ENCODE measurements at regions not wholly inside any gene's neighbourhood (a gene's known extent, or its start where the extent isn't known, plus 50 kb on each side); places are given as distances from the start of the nearest gene placed in this dataset.
"Not testable (repeated sequence)": the region's sequence is repeated elsewhere in the genome, so short reads cannot be mapped to it uniquely, and the experiment has no call there.

DNA sequence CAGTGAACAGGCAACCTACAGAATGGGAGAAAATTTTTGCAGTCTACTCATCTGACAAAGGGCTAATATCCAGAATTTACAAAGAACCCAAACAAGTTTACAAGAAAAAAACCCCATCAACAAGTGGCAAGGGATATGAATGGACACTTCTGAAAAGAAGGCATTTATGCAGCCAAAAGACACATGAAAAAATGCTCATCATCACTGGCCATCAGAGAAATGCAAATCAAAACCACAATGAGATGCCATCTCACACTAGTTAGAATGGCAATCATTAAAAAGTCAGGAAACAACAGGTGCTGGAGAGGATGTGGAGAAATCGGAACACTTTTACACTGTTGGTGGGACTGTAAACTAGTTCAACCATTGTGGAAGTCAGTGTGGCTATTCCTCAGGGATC is 80.3 kb downstream of the ZNF474 start:
- H3K4me3 ChIP-seq (ENCODE audit: low read length); H3K36me3 ChIP-seq (ENCODE audit: insufficient read depth, low read length); H3K27me3 Mint-ChIP-seq; H3K4me3 Mint-ChIP-seq; H3K9me3 ChIP-seq (ENCODE audit: low read length); DNase-seq; H3K27me3 ChIP-seq (ENCODE audit: insufficient read depth, low read length, poor library complexity, severe bottlenecking); H3K27ac Mint-ChIP-seq; POLR2A ChIA-PET; H3K27ac ChIP-seq (ENCODE audit: low read depth, low read length); H3K4me1 Mint-ChIP-seq; CTCF ChIA-PET; H3K36me3 Mint-ChIP-seq; H3K4me1 ChIP-seq (ENCODE audit: insufficient read depth, low read length): not testable (repeated sequence)
- H3K9me3 Mint-ChIP-seq: peaks cover 0 to 13% (median 4%) of the 10 kb centered on the region in 5 donors

DNA sequence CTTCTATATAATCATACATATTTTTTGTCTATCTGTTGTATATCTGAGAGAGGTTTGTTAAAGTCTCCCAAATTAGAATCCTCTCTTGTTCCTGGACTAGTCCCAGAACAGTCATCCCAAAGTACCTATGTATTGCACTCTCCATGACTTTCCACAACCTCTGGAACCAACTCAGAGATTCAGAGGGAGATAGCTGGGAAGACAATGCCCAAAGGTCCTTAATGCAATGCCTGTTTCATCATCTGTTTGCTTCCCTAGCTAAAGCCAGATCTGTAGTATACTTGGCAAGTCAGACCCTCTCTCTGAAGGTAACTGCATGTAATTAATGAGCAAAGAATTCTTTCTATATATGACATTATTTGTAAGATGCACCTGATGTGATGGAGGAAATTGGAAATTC is 89.4 kb downstream of the ZNF474 start:
- H3K4me3 Mint-ChIP-seq: no peak overlapping the region
- H3K27ac Mint-ChIP-seq: no peak overlapping the region
- POLR2A ChIA-PET: no interaction called here
- no peaks in the 10 kb centered on the region for H3K4me1 Mint-ChIP-seq
- CTCF ChIA-PET: no interaction called here
- Histone ChIP-seq H3K4me1 (ENCODE audit: insufficient read depth, low read length) (no peaks in the 10 kb centered on the region), H3K36me3 (ENCODE audit: insufficient read depth, low read length) (no peaks in the 10 kb centered on the region), H3K27me3 (ENCODE audit: insufficient read depth, low read length, poor library complexity, severe bottlenecking) (no peaks in the 10 kb centered on the region), H3K27ac (ENCODE audit: low read depth, low read length) (no peak overlapping the region), H3K4me3 (ENCODE audit: low read length) (no peak overlapping the region), H3K9me3 (ENCODE audit: low read length) (no peaks in the 10 kb centered on the region)
- DNase-seq: no peak
- H3K36me3 Mint-ChIP-seq: no peaks in the 10 kb centered on the region
- H3K9me3 Mint-ChIP-seq: peaks cover 0 to 13% (median 5%) of the 10 kb centered on the region in 5 donors
- H3K27me3 Mint-ChIP-seq: peaks cover 0 to 3% of the 10 kb centered on the region in 2 donors

DNA sequence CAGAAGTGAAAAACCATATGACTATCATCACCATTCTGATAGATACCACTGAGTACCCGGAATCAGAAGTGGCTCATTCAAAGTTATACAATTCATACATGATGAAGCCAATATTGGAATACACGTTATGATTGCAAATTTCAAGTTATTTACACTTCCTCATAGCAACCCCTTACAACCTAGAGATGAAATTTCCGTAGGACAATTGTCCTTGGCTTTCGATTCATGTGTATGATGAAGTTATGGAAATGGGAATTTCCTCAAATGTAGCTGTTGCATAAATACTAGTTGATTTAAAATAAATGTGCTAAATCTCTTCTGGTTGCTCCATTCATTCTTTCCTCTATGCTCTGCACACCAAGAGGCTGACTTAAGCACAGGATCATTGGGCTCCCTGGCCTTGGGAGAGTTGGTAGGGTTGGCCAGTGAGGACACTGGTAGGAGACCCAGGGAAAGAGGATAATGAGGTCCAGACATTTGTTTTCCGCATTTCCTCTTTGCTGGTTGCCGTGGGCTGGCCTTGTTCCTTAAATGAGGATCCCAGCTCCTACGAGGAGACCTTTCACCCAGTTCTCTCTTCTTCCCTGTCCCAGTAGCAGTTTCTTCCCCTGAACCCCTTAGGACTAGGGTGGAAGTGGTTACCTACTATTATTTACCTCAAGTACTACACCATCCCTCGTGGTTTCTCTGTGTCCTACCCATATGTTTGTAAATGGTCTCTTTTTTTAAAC is 90.3 kb downstream of the ZNF474 start:
- POLR2A ChIA-PET: no interaction called here
- no peak overlapping the region for H3K27ac ChIP-seq (ENCODE audit: low read depth, low read length)

DNA sequence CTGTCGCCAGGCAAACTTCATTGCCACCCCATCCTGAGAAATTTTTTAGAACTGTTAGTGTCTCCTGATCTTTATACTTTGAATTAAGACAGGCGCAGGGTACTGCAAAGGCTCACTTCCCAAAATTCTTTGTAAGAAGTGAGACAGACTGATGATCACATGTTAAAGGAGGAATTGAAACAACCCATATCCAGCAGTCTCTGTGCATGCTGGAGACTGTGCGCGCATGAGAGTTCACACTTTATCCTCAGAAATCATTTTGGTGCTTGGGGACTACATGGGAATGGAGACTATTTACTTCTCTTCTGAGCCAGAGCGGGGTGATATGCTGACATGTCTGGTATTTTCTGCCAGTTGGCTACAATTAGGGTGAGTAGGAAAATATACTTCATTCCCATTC is 91.2 kb downstream of the ZNF474 start:
- no peaks in the 10 kb centered on the region for H3K9me3 ChIP-seq (ENCODE audit: low read length)
- Mint-ChIP-seq H3K4me3 (no peak overlapping the region), H3K27me3 (peaks cover 0 to 3% of the 10 kb centered on the region in 2 donors), H3K9me3 (peaks cover 0 to 9% (median 5%) of the 10 kb centered on the region in 5 donors), H3K27ac (no peak overlapping the region), H3K36me3 (no peaks in the 10 kb centered on the region), H3K4me1 (no peaks in the 10 kb centered on the region)
- no peaks in the 10 kb centered on the region for H3K4me1 ChIP-seq (ENCODE audit: insufficient read depth, low read length)
- no peaks in the 10 kb centered on the region for H3K27me3 ChIP-seq (ENCODE audit: insufficient read depth, low read length, poor library complexity, severe bottlenecking)
- no peak overlapping the region for H3K4me3 ChIP-seq (ENCODE audit: low read length)
- DNase-seq: no peak
- H3K36me3 ChIP-seq (ENCODE audit: insufficient read depth, low read length): no peaks in the 10 kb centered on the region
- no peak overlapping the region for H3K27ac ChIP-seq (ENCODE audit: low read depth, low read length)
- CTCF ChIA-PET: no interaction called here
- POLR2A ChIA-PET: no interaction called here

More for the DNA sequence above, 90.3 kb downstream of the ZNF474 start:
- Mint-ChIP-seq H3K4me3 (no peak overlapping the region), H3K36me3 (no peaks in the 10 kb centered on the region), H3K9me3 (peaks cover 0 to 13% (median 5%) of the 10 kb centered on the region in 5 donors), H3K27ac (no peak overlapping the region), H3K27me3 (peaks cover 0 to 3% of the 10 kb centered on the region in 2 donors), H3K4me1 (no peaks in the 10 kb centered on the region)
- CTCF ChIA-PET: no interaction called here
- DNase-seq: no peak
- Histone ChIP-seq H3K36me3 (ENCODE audit: insufficient read depth, low read length) (no peaks in the 10 kb centered on the region), H3K4me3 (ENCODE audit: low read length) (no peak overlapping the region), H3K27me3 (ENCODE audit: insufficient read depth, low read length, poor library complexity, severe bottlenecking) (no peaks in the 10 kb centered on the region), H3K4me1 (ENCODE audit: insufficient read depth, low read length) (no peaks in the 10 kb centered on the region), H3K9me3 (ENCODE audit: low read length) (no peaks in the 10 kb centered on the region)

DNA sequence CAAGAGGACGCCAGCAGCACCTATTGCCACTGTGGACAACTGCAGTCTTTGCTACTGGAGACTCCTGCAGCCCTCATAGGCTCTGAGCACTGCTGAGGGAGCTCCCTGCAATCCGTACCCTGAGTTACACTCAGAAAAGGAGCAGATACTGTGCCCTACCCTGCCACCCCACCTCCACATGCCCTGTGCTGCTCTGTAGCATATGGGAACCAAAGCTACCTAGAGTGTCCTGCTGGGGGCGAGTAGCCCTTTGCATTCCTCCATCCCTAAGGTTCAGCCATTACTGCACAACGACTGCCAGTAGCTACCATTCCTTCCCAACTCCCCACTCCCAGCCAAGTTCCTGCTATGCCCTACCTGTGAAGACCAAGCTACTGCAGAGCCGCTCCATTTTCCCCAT is 90.2 kb upstream of the SNCAIP start:
- H3K36me3 ChIP-seq (ENCODE audit: insufficient read depth, low read length): no peaks in the 10 kb centered on the region
- POLR2A ChIA-PET: no interaction called here
- H3K27me3 Mint-ChIP-seq: peaks cover 0 to 3% of the 10 kb centered on the region in 2 donors
- no peaks in the 10 kb centered on the region for H3K27me3 ChIP-seq (ENCODE audit: insufficient read depth, low read length, poor library complexity, severe bottlenecking)
- peaks cover 0 to 12% (median 5%) of the 10 kb centered on the region in 5 donors for H3K9me3 Mint-ChIP-seq
- H3K27ac ChIP-seq (ENCODE audit: low read depth, low read length): no peak overlapping the region
- CTCF ChIA-PET: no interaction called here
- no peak overlapping the region for H3K27ac Mint-ChIP-seq
- no peak for DNase-seq
- H3K4me1 ChIP-seq (ENCODE audit: insufficient read depth, low read length): no peaks in the 10 kb centered on the region
- no peak overlapping the region for H3K4me3 ChIP-seq (ENCODE audit: low read length)
- H3K4me1 Mint-ChIP-seq: no peaks in the 10 kb centered on the region
- H3K36me3 Mint-ChIP-seq: no peaks in the 10 kb centered on the region
- no peak overlapping the region for H3K4me3 Mint-ChIP-seq
- H3K9me3 ChIP-seq (ENCODE audit: low read length): no peaks in the 10 kb centered on the region

DNA sequence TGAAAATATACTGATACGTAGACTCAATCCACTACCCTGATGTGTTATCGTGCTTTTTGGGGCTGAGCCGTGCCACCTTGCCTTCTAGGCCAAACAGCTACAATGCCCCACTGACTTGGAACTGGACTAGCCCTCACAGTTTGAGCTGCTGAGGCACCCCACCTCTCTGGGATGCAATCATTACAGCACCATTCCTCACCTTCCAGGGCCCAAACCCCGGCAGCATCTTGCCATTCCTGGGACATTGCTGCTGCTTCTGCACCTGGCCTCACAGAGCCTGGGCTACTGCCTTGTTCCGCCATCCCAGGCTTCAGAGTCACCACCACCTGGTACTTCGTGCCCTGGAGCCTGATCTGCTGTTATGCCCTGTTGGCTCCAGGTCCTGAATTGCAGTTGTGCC is 89.5 kb upstream of the SNCAIP start:
- Mint-ChIP-seq H3K4me1 (no peaks in the 10 kb centered on the region), H3K27ac (no peak overlapping the region), H3K36me3 (no peaks in the 10 kb centered on the region), H3K4me3 (no peak overlapping the region), H3K27me3 (peaks cover 0 to 3% of the 10 kb centered on the region in 2 donors), H3K9me3 (peaks cover 0 to 12% (median 3%) of the 10 kb centered on the region in 5 donors)
- no peak for DNase-seq
- Histone ChIP-seq H3K4me1 (ENCODE audit: insufficient read depth, low read length) (no peaks in the 10 kb centered on the region), H3K9me3 (ENCODE audit: low read length) (no peaks in the 10 kb centered on the region), H3K27ac (ENCODE audit: low read depth, low read length) (no peak overlapping the region), H3K36me3 (ENCODE audit: insufficient read depth, low read length) (no peaks in the 10 kb centered on the region), H3K4me3 (ENCODE audit: low read length) (no peak overlapping the region), H3K27me3 (ENCODE audit: insufficient read depth, low read length, poor library complexity, severe bottlenecking) (no peaks in the 10 kb centered on the region)
- CTCF ChIA-PET: no interaction called here
- POLR2A ChIA-PET: no interaction called here

DNA sequence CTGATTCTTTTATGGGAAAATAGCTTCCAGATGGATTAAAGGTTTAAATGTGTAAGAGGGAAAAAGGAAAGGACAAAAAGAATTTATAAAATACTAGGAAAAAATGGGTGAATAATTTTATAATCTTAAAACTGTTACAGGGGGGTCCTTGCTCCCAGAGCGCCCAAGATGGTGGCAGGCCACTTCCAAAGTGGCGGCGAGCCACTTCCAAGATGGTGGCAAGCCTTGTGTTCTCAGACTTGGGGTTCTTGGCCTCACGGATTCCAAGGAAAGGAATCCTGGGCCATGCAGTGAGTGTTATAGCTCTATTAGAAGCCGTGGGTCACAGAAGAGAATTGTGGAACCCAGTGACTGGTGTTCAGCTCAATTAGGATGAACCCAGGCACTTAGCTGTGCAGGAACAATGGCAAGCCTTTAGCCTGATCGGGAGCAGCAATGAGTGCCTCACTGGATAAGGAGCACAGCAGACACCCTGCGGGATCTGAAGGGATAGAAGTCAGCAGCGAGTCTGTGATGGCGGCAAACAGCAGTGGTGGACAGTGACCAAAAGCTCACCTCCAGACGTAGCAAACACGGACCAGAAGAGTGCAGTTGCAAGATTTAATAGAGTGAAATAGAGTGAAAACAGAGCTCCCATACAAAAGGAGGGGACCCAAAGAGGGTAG is 83.2 kb upstream of the SNCAIP start:
- Mint-ChIP-seq H3K36me3 (no peaks in the 10 kb centered on the region), H3K27me3 (no peaks in the 10 kb centered on the region), H3K9me3 (peaks cover 0 to 8% (median 2%) of the 10 kb centered on the region in 5 donors), H3K4me3 (no peak overlapping the region), H3K27ac (no peak overlapping the region), H3K4me1 (no peaks in the 10 kb centered on the region)
- POLR2A ChIA-PET: no interaction called here
- H3K36me3 ChIP-seq (ENCODE audit: insufficient read depth, low read length): no peaks in the 10 kb centered on the region
- no peak for DNase-seq
- H3K4me3 ChIP-seq (ENCODE audit: low read length): no peak overlapping the region
- H3K4me1 ChIP-seq (ENCODE audit: insufficient read depth, low read length): no peaks in the 10 kb centered on the region
- no peaks in the 10 kb centered on the region for H3K27me3 ChIP-seq (ENCODE audit: insufficient read depth, low read length, poor library complexity, severe bottlenecking)
- H3K27ac ChIP-seq (ENCODE audit: low read depth, low read length): no peak overlapping the region
- H3K9me3 ChIP-seq (ENCODE audit: low read length): no peaks in the 10 kb centered on the region
- CTCF ChIA-PET: no interaction called here

DNA sequence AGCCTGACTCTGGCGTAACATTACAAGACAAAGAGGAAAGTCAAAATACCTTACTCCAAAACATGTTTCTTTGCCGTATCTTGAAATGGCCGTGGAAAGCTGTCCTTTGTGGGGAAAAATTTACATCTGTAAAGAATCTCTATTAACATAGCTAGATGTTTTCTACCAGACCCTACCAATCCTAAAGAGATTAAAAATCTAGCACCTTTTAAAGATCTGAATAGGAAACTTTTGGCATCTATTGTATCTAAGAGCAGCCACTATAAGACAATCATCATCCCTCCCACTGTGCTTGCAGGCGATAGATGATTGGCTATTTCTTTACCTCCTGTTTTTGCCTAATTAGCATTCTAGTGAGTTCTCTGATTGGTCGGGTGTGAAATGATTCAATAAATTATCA is 82.5 kb upstream of the SNCAIP start:
- Histone ChIP-seq H3K27me3 (ENCODE audit: insufficient read depth, low read length, poor library complexity, severe bottlenecking) (no peaks in the 10 kb centered on the region), H3K27ac (ENCODE audit: low read depth, low read length) (no peak overlapping the region), H3K4me3 (ENCODE audit: low read length) (no peak overlapping the region), H3K4me1 (ENCODE audit: insufficient read depth, low read length) (no peaks in the 10 kb centered on the region), H3K36me3 (ENCODE audit: insufficient read depth, low read length) (no peaks in the 10 kb centered on the region), H3K9me3 (ENCODE audit: low read length) (no peaks in the 10 kb centered on the region)
- H3K9me3 Mint-ChIP-seq: peaks cover 0 to 8% (median 2%) of the 10 kb centered on the region in 5 donors
- no peak for DNase-seq
- no peak overlapping the region for H3K4me3 Mint-ChIP-seq
- no peaks in the 10 kb centered on the region for H3K4me1 Mint-ChIP-seq
- H3K36me3 Mint-ChIP-seq: no peaks in the 10 kb centered on the region
- H3K27ac Mint-ChIP-seq: no peak overlapping the region
- CTCF ChIA-PET: no interaction called here
- H3K27me3 Mint-ChIP-seq: no peaks in the 10 kb centered on the region
- POLR2A ChIA-PET: no interaction called here

Data from CD8-positive, alpha-beta memory T cell (primary cell).